Posterior cingulate gyrus (tissue), 11 donors: ENCODE measurements at regions not wholly inside any gene's neighbourhood (a gene's known extent, or its start where the extent isn't known, plus 50 kb on each side); places are given as distances from the start of the nearest gene placed in this dataset.
A peak's percentile ranks its signal among the peaks of the same experiment; 100 is the strongest.
"Not testable (repeated sequence)": the region's sequence is repeated elsewhere in the genome, so short reads cannot be mapped to it uniquely, and the experiment has no call there.

Experiments
- DNase-seq, 10 donors: peaks; one replicate each; pipeline versions ENCODE4 v3.0.0 to v3.0.0-alpha.2; 2020 to 2021; ENCODE audit warnings: mixed read lengths in 3 of 10
- intact Hi-C: fragments of 100-400 bp; cut with DNase I; formaldehyde crosslinking; loops from one replicate; pipeline ENCODE4 v1.15.1; 2023

- DNase-seq: no peak
- intact Hi-C loops: no loop called here
These were observed 1321.8 kb upstream of the PCDH9 start for GRCh38 chr13:68551701-68552522.

- no peak for DNase-seq
- intact Hi-C loops: no loop called here
These were observed 1320.2 kb upstream of the PCDH9 start for GRCh38 chr13:68550330-68550729.

DNA sequence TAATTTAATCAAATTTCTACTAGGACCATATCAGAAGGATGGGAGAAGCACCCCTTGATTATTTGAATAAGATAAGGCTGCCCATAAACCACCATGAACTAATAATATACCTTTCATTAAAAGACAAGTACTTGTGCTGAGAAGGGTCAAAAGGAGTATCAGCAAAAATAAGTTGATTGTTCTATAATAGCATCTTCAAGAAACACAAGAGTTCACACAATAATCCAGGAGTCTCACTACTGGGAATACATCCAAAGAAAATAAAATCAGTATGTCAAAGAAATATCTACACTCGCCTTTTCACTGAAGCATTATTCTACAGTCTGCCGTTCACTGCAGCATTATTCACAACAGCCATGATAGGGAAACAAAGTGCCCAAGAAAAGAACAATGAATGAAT, 1310.1 kb upstream of the PCDH9 start:
- DNase-seq: no peak
- intact Hi-C loops: no loop called here

DNA sequence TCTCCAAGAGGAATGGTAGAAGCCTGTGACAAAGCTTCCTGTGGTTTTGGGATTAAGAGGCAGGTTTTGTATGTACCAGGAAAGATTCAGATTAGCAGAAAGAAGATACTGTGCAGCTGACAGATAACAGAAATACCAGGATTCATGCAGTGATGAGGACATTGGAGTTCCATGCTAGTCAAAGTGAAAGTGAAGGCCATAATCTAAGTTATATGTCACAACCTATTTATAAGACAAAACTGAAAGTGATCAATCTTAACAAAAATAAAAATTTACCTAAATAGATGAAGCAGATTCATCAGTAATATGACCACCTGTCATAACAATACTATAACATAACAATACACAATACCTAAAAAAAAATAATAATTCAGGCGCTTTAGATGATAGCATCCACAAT, 1305.2 kb upstream of the PCDH9 start:
- intact Hi-C loops: no loop called here
- DNase-seq: no peak

DNA sequence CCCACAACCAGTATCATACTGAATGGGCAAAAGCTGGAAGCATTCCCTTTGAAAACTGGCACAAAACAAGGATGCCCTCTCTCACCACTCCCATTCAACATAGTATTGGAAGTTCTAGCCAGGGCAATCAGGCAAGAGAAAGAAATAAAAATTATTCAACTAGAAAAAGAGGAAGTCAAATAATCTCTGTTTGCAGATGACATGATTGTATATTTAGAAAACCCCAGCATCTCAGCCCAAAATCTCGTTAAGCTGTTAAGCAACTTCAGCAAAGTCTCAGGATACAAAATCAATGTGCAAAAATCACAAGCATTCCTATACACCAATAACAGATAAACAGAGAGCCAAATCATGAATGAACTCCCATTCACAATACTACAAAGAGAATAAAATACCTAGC, 1297.0 kb upstream of the PCDH9 start:
- DNase-seq, intact Hi-C loops: not testable (repeated sequence)

DNA sequence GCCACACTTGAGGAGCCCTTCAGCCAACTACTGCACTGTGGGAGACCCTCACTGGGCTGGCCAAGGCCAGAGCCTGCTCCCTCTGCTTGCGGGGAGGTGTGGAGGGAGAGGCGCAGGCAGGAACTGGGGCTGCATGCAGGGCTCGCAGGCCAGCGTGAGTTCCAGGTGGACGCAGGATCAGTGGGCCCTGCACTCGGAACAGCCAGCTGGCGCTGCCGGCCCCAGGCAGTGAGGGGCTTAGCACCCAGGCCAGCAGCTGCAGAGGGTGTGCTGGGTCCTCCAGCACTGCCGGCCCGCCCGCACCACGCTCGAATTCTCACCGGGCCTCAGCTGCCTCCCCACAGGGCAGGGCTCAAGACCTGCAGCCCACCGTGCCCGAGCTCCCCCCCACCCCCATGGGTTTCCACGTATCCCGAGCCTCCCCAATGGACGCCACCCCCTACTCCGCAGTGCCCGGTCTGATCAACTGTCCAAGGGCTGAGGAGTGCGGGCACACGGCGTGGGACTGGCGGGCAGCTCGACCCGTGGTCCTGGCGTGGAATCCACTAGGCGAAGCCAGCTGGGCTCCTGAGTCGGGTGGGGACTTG, 1293.8 kb upstream of the PCDH9 start:
- intact Hi-C loops: no loop called here
- peak in 2 of 10 donors; percentile 70 to 72 for DNase-seq

GRCh38 chr13:68522184-68522583, 1292.0 kb upstream of the PCDH9 start:
- intact Hi-C loops: no loop called here
- no peak for DNase-seq

DNA sequence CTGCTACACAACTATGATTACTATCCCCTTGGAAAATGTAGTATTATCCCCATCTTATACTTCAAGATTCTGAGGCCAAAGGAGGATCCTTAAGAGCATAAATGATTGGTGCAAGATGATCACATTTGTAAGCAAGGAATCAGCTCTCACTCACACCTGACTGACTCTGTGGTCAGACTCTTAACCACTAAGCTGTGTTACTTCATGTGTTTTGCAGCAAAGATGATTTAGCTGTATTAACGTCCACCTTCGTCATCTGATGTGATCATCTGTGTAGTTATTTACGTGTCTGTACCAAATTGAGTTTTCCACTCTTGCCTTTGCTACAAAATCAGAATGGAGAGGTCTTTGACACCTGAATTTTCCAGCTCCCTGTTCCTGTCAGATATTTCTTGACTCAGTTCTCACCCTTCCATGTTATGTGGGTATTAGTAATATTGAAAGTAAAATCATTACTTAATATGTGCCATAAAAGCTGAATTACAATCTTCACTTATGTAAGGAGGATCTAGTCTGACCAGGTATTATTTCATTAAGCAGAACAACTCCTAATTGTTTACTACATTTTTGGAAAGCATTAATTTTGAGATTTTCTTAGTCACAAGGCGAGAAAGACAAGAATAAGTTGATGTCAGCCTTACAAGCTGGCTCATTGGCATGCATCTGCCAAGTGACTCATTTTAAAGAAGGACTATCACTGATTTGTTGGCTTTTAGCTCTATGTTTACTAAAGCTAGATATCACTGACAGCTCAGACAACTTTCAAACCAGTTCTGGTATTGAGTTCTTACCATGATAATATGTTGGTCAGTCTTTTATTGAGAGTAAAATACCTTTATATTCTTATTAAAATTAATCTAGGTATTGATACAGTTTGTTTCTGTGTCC, 1279.8 kb upstream of the PCDH9 start:
- intact Hi-C loops: no loop called here
- no peak for DNase-seq

- intact Hi-C loops: no loop called here
- peak in 1 of 10 donors; percentile 44 for DNase-seq
These were observed 1276.9 kb upstream of the PCDH9 start for GRCh38 chr13:68506888-68507551.

GRCh38 chr13:68490594-68490993, 1260.5 kb upstream of the PCDH9 start:
- DNase-seq: no peak
- intact Hi-C loops: no loop called here

DNA sequence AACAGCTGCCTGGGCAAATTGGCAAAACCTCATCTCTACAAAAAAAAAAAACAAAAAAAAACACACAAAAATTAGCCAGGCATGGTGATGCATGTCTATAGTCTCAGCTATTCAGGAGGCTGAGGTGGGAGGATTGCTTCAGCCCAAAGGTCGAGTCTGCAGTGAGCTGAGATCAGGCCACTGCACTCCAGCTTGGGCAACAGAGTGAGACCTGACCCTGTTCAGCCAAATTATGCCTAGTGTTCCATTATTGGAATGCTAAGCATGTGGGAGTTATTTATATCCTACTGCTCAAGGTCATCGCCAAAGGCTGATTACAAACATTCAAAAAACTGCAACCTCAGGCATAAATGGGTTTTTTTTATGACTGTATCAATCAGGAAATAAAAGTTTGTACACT, 1251.0 kb upstream of the PCDH9 start:
- peak in 1 of 10 donors; percentile 24 for DNase-seq
- intact Hi-C loops: no loop called here

- no peak for DNase-seq
- intact Hi-C loops: no loop called here
These were observed 1243.7 kb upstream of the PCDH9 start for GRCh38 chr13:68473834-68474326.

GRCh38 chr13:68467160-68467559, 1237.0 kb upstream of the PCDH9 start:
- intact Hi-C loops: no loop called here
- no peak for DNase-seq

- DNase-seq: no peak
- intact Hi-C loops: no loop called here
These were observed 1210.7 kb upstream of the PCDH9 start for GRCh38 chr13:68440874-68441273.

DNA sequence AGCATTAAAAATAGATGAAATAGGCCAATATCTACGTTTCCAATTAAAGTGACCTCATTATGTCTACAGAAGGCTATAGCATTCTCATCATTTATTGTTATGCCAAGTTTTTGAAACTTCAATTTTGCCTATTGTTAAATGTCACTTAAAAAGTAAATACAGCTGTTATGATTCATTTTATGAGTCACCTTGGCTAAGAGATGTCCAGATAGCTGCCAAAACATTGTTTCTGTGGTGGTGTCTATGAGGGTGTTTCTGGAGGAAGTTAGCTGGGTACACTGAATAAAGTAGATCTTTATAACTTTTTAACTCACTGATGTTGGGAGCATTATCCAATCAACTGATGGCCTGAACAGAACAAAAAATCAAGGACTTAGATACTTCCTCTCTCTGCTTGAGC, 1209.7 kb upstream of the PCDH9 start:
- DNase-seq: no peak
- intact Hi-C loops: no loop called here

GRCh38 chr13:68428292-68428691, 1198.2 kb upstream of the PCDH9 start:
- DNase-seq: no peak
- intact Hi-C loops: no loop called here

GRCh38 chr13:68417801-68418200, 1187.7 kb upstream of the PCDH9 start:
- intact Hi-C loops: no loop called here
- DNase-seq: no peak

- intact Hi-C loops: no loop called here
- DNase-seq: no peak
These were observed 1179.9 kb upstream of the PCDH9 start for GRCh38 chr13:68410007-68410406.

- no peak for DNase-seq
- intact Hi-C loops: no loop called here
These were observed 1160.9 kb upstream of the PCDH9 start for GRCh38 chr13:68390987-68391386.

- DNase-seq: no peak
- intact Hi-C loops: no loop called here
These were observed 1156.7 kb upstream of the PCDH9 start for GRCh38 chr13:68386808-68387207.
